Fibroblast of skin of right quadriceps (primary cell): ENCODE measurements at regions not wholly inside any gene's neighbourhood (a gene's known extent, or its start where the extent isn't known, plus 50 kb on each side); places are given as distances from the start of the nearest gene placed in this dataset.

Source experiments
- DNase-seq: peaks from one replicate; pipeline ENCODE4 v3.0.0-alpha.2; 2013

DNA sequence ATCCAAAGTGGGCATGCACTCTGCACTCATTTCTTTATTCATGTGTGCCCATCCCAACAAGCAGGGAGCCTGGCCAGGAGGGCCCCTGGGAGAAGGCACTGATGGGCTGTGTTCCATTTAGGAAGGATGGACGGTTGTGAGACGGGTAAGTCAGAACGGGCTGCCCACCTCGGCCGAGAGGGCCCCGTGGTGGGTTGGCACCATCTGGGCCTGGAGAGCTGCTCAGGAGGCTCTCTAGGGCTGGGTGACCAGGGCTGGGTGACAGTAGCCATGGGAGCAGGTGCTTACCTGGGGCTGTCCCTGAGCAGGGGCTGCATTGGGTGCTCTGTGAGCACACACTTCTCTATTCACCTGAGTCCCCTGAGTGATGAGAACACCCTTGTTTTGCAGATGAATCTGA is 129.3 kb upstream of the B3GAT1 start:
- no peak for DNase-seq

- DNase-seq = no peak
Observed at GRCh38 chr11:134539285-134539684, 127.2 kb upstream of the B3GAT1 start.

DNA sequence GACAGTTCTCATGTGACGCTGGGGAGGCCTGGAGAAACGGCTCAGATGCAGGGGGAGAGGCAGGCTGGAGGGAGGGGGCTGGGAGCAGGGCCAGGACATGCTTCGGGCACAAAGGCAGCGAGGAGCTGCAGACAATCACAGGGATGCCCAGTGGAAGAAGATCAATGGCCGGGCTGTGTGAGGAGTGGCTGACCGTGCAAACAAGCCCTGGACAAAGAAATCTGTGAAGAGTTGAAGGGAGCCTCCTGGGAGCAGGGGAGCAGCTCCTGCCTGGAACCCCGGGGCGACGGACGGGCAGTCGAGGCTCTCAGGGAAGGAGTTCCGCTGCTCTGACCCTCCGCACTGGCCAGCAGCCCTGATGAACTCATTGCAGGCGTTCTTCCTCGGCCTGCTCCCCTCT is 126.7 kb upstream of the B3GAT1 start:
- no peak for DNase-seq

GRCh38 chr11:134537941-134538340 is 125.9 kb upstream of the B3GAT1 start:
- DNase-seq = no peak

- no peak for DNase-seq
Observed at GRCh38 chr11:134537296-134537695, 125.3 kb upstream of the B3GAT1 start.

DNA sequence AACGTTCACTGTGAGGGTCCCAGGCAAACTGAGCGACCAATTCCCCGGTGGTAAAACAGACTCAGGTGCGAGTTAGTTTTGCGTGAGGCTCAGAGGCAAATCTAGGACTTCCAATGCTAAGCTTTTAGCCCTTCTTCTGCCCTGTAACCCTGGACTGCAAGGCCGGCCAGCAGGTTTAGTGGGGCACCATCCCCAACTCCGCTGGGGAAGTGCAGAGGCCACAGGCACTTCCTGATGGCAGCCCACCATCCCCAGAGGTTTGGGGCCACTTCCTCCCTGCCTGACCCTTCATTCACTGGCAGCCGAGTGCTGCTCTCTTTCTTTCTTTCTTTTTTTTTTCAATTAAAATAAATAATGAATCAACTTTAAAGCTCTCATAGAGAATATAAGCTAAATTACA is 124.6 kb upstream of the B3GAT1 start:
- no peak for DNase-seq

- DNase-seq = no peak
Observed at GRCh38 chr11:134536219-134536618, 124.2 kb upstream of the B3GAT1 start.

DNA sequence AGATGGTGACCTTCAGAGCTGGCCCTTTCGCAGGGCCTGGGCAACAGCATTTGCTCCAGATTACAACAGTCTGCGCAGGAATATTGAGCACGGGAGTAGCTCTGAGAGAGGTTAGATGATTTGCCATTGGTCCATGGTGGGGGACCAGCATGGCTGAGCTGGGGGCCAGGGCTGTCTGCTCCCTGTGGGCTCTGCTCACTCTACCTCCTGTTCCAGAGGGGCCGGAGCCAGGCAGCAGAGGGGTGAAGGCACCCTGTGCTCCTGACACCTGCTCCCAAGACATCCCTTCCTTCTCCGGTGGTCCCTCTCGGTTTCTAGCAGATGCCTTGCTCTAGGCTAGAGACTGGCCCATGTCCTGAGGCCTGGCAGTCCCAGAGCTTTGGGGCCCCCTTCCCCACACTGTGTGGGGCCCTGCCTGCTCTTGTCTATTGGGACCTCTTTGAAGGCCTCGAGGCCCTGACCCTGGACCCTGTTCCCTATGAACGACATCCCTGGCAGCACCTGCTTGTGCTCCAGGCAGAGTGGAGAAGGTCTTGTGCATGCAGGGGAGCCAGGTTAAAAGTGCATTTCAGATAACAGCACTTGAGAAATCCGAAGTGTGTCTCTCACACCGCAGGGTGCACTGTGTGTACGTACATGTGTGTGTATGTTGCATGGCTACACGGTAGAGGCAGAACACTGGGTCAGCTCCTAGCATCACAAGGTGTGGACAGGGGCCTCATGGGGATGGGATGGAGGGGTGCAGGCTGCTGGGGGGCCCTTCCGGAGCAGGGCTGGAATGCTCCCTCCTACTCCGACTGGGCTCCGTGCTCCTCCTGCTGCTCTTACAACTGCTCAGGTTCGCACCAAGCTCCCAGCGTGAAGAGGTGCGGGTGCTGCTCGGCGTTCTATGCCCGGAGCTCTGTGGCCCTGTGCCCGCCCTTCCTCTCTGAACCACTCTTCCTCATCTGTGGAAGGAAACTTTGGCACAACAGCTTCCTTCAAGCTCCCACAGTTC is 123.3 kb upstream of the B3GAT1 start:
- DNase-seq = no peak

GRCh38 chr11:134533511-134533910 is 121.5 kb upstream of the B3GAT1 start:
- DNase-seq = no peak

DNA sequence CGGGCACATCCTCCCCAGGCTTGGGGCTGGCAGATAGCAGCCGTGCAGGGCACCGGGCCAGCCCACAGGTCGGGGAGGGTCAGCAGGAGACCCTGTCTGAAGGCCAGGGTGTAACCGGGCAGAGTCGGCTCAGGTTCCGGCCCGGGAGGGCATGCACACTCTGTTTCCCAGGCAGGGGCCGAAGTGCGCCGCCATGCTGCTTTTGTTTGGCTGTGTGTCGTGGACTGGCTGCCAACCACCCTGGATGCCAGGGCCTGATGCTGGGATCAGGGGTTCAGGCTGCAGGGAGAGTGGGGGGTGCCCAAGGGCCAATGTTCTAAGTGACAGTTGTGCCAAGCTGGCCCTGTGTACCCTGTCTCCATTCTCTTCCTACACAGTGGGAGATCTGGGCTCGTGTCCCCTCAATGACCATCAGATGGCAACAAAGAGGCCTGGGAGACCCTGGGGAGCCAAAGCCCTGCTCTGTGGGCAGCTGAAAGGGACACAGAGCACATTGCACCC is 120.9 kb upstream of the B3GAT1 start:
- no peak for DNase-seq

GRCh38 chr11:134532131-134532920 is 120.3 kb upstream of the B3GAT1 start:
- DNase-seq = no peak

GRCh38 chr11:134531327-134532130 is 119.5 kb upstream of the B3GAT1 start:
- DNase-seq = no peak

GRCh38 chr11:134530636-134531326 is 118.7 kb upstream of the B3GAT1 start:
- no peak for DNase-seq

DNA sequence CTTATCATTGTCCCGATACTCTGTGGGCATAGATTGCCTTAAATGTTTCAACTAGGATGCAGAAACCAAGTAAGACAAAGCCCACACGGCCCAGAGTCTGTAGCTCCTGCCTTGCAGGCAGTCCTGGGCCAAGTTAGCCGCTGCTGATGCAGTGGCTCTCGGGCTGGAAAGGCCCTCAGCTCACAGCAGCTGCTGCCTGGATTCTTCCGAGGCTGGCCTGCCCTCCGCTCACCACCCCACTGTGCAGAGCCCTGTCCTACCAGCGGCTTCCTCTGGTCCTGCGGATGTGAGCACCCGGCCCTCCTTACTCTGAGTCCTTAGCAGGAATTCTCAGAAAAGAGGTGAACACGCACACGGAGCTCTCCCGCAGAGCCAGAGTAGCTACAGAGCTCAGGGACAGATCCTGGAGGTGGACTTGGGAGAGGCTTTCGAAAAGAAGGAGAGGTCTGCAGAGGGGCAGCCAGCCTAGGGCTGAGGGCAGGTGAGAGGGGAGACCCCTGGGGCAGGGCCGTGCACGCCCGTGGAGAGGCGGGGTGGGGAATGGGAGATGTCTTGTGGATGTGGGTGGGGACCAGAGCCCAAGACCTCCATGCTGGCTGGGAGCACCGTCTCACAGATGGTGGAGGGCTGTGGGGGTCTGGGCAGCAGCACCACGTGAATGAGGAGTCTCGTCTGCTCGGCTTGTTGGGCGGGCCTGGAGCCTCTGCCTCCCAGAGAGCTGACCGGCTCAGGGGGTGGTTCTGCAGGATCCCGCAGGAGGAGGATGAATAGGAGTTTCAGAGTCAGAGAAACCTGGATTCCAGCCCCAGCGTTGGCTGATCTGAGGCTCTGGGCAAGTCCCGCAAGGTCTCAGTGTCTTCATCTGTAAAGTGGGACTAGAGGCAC is 117.4 kb upstream of the B3GAT1 start:
- no peak for DNase-seq

GRCh38 chr11:134528453-134528852 is 116.4 kb upstream of the B3GAT1 start:
- no peak for DNase-seq

- DNase-seq = no peak
Observed at GRCh38 chr11:134527382-134528243, 115.6 kb upstream of the B3GAT1 start.

DNA sequence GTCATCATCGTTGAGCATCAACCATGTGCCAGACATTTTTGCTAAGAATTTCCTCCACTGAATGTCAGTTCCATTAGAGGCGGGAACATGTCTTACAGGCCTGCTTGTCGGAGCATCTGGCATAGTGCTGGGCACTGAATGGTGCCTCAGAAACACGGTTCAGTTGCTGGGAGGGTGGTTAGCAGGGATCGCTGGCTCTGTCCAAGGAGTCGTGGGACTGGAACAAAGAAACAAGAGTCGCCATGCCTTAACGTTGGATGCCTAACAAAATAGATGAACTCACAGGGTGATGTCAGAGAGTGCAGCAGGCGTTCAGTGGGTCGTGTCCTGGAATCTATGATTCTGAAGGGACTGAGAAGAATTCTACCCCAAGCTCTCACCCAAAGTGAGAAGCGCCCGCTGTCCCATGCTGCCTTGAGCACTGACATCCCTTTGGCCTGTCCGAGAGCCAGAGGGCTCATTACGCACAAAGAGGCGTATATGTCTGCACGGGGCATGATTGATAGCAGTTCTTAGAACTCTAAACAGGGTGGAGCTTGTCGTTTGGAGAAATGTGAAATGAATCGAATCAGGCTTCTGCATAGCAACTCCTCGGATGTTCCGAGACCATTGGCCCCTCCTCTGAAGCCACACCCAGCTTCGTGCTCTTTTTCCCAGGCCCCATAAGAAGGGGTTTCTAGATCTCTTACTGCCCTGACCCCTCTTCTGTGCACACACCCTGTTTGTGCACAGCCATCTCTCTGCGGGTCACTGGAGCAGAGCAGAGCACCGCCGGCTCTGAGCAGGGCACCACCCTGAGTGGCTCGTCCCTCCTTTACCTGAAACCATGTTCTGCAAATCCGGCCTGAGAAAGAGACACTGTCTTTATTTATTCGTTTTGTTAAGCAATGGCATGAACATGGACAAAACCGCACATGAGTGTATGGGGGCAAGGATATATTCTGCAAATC is 113.1 kb upstream of the B3GAT1 start:
- DNase-seq = no peak

GRCh38 chr11:134524201-134524600 is 112.2 kb upstream of the B3GAT1 start:
- DNase-seq = no peak
